HFFc6 (cell line): ENCODE measurements at regions not wholly inside any gene's neighbourhood (a gene's known extent, or its start where the extent isn't known, plus 50 kb on each side); places are given as distances from the start of the nearest gene placed in this dataset.

Experiments used
- DNase-seq: peaks from one replicate; pipeline ENCODE4 v3.0.0-alpha.2; 2018
- H3K27ac Mint-ChIP-seq: 2 replicates; pipeline ENCODE4 v1.8.0; 2020; ENCODE audit warnings: mild to moderate bottlenecking, mixed read lengths
- H3K27me3 Mint-ChIP-seq: 2 replicates; pipeline ENCODE4 v1.8.0; 2021; ENCODE audit warnings: mild to moderate bottlenecking, moderate library complexity, mixed read lengths; ENCODE audit not compliant: insufficient read depth
- H3K36me3 Mint-ChIP-seq: 2 replicates; pipeline ENCODE4 v1.8.0; 2021; ENCODE audit warnings: low read depth, mixed read lengths
- H3K4me1 Mint-ChIP-seq: 2 replicates; pipeline ENCODE4 v1.8.0; 2020; ENCODE audit warnings: low read depth, mixed read lengths
- H3K4me3 Mint-ChIP-seq: 2 replicates; pipeline ENCODE4 v1.8.0; 2020; ENCODE audit warnings: mild to moderate bottlenecking, moderate library complexity, mixed read lengths
- H3K9me3 Mint-ChIP-seq: 2 replicates; pipeline ENCODE4 v1.8.0; 2020; ENCODE audit warnings: mild to moderate bottlenecking, mixed read lengths
- CTCF ChIP-seq: fragments of 200-600 bp; sonication (generic); IDR thresholded peaks from 2 replicates; pipeline ENCODE4 v1.5.0; 2021; ENCODE audit warnings: antibody characterized with exemption, mild to moderate bottlenecking

GRCh38 chr4:126630230-126630629 lies 1002.5 kb upstream of the INTU start:
- no peak overlapping the region for H3K27ac Mint-ChIP-seq
- H3K9me3 Mint-ChIP-seq = no peaks in the 10 kb centered on the region
- no peaks in the 10 kb centered on the region for H3K27me3 Mint-ChIP-seq
- H3K4me3 Mint-ChIP-seq = peak overlapping the region; percentile 34; the same call in 1 of the 2 replicates
- no peak for TF ChIP-seq CTCF
- DNase-seq = no peak
- H3K36me3 Mint-ChIP-seq = no peaks in the 10 kb centered on the region
- H3K4me1 Mint-ChIP-seq = peaks cover 20% of the 10 kb centered on the region

- Mint-ChIP-seq H3K36me3 (no peaks in the 10 kb centered on the region), H3K9me3 (no peaks in the 10 kb centered on the region)
- no peak for TF ChIP-seq CTCF
These were observed 999.5 kb upstream of the INTU start for GRCh38 chr4:126633306-126633705.

GRCh38 chr4:126637706-126638105 lies 995.1 kb upstream of the INTU start:
- Mint-ChIP-seq H3K9me3 (no peaks in the 10 kb centered on the region), H3K4me1 (no peaks in the 10 kb centered on the region), H3K27me3 (peaks cover 2% of the 10 kb centered on the region; the same call in 1 of the 2 replicates), H3K27ac (no peak overlapping the region), H3K4me3 (no peak overlapping the region), H3K36me3 (no peaks in the 10 kb centered on the region)
- DNase-seq = no peak
- no peak for TF ChIP-seq CTCF

More at GRCh38 chr4:126633306-126633705, 999.5 kb upstream of the INTU start:
- peaks cover 2% of the 10 kb centered on the region; the same call in 1 of the 2 replicates for H3K27me3 Mint-ChIP-seq
- no peak overlapping the region for H3K27ac Mint-ChIP-seq
- DNase-seq = no peak
- peaks cover 12% of the 10 kb centered on the region for H3K4me1 Mint-ChIP-seq
- no peak overlapping the region for H3K4me3 Mint-ChIP-seq

GRCh38 chr4:126647320-126647719 lies 985.4 kb upstream of the INTU start:
- H3K27ac Mint-ChIP-seq = no peak overlapping the region
- no peaks in the 10 kb centered on the region for H3K27me3 Mint-ChIP-seq
- H3K9me3 Mint-ChIP-seq = no peaks in the 10 kb centered on the region
- H3K36me3 Mint-ChIP-seq = no peaks in the 10 kb centered on the region
- no peaks in the 10 kb centered on the region for H3K4me1 Mint-ChIP-seq
- no peak for TF ChIP-seq CTCF
- no peak for DNase-seq
- no peak overlapping the region for H3K4me3 Mint-ChIP-seq

GRCh38 chr4:126647756-126648397 lies 984.9 kb upstream of the INTU start:
- H3K27me3 Mint-ChIP-seq = no peaks in the 10 kb centered on the region
- DNase-seq = no peak
- H3K4me1 Mint-ChIP-seq = no peaks in the 10 kb centered on the region
- H3K4me3 Mint-ChIP-seq = no peak overlapping the region
- TF ChIP-seq CTCF = no peak
- H3K9me3 Mint-ChIP-seq = no peaks in the 10 kb centered on the region
- H3K36me3 Mint-ChIP-seq = no peaks in the 10 kb centered on the region
- H3K27ac Mint-ChIP-seq = no peak overlapping the region
